GM21447 (cell line): ENCODE measurements at regions not wholly inside any gene's neighbourhood (a gene's known extent, or its start where the extent isn't known, plus 50 kb on each side); places are given as distances from the start of the nearest gene placed in this dataset.
"Not testable (repeated sequence)": the region's sequence is repeated elsewhere in the genome, so short reads cannot be mapped to it uniquely, and the experiment has no call there.

ENCODE experiments used
- ATAC-seq: cut with Tn5 transposase; IDR thresholded peaks from one replicate; pipeline ENCODE4 v1.9.1; 2021; ENCODE audit not compliant: unreplicated experiment

DNA sequence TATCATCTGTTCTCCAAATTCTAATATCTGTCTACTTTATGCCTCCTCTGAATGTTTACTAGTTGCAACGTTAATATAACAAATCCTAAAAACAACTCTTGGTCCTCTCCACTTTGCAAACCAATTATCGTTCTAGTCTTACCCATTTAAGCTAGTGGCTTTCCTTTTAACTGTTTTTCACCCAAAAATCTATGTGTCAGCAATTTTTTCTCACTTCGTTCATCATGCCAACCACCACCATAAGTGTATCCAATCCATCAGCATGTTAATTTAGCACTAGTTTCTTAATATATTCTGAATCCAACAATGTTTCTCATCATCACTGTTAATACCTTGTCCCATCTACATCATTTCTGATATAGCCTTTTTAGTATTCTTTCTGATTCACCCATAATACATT lies 90.0 kb upstream of the RORB start:
- ATAC-seq = no peak

DNA sequence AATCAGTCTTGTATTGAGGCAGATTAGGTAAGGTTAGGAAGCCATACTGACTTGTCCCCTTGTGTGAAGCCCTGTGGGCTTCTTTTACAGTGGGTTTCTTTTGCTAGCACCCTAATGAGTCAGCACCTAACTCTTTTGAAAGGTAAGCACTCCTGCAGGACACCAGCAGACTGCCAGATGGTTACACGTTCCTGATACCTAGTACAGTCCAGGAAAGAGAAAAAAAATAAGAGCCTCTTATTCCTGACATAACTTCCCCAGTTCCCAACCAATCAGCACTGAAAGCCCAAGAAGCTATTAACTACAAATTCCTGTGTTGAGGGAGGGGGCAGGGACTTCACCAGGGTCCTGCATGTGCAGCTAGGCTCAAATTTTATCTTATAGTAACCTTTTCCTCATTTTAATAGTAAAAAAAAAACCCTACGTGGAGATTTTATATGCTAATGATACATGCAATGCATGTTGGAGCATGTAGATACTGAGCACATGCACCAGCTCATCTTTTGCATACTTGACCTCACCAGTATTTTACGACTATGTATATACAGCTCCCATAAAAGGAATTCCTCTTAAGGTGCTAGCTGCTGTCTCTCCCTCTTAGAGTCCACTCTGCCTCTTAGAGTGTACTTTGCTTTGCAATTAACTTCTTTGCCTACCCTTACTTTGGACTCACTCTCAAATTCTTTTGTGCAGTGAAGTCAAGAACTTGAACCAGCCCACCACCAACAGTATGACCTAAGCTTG lies 84.7 kb upstream of the RORB start:
- ATAC-seq = no peak

- ATAC-seq = no peak
Observed at GRCh38 chr9:74413876-74414275, 83.3 kb upstream of the RORB start.

DNA sequence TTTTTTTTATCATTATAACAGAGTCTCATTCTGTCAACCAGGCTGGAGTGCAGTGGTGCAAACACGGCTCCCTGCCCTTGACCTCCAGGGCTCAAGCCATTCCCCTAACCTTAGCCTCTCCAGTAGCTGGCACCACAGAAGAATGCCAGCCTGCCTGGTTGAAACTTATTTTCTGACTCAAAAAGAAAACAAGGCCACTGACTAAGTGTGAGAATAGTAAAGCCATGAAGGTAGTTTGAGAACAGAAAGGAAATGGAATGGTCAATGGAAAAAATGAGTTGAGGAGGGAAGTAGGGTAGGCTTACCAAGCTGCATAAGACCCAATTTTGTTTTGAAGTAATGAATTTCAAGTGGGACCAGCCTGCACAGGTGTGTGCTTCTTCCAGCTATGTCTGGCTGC lies 82.8 kb upstream of the RORB start:
- ATAC-seq = no peak

GRCh38 chr9:74415995-74416394 lies 81.1 kb upstream of the RORB start:
- ATAC-seq = no peak

- not testable (repeated sequence) for ATAC-seq
Observed at GRCh38 chr9:74424488-74424887, 72.6 kb upstream of the RORB start.

DNA sequence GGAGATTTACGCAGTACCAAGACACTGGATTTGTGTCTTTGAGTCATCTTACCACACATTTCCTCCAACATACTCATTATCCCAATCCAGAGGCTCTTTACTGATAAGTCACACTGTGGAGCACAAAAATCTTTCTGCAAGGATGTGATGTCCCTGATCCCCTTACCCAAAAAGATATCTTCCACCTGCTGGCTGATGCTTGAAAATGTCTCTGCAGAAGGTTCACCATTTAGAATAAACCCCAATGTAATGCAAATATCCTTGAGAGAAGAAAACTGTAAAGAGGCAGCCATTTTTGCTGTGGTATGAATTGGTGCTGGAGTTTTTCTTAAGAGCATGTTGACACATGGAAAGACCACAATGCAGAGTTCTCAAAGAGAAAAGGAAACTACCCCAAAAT lies 65.7 kb upstream of the RORB start:
- ATAC-seq = no peak

- no peak for ATAC-seq
Observed at GRCh38 chr9:74443036-74443750, 53.9 kb upstream of the RORB start.

GRCh38 chr9:74444369-74444768 lies 52.8 kb upstream of the RORB start:
- ATAC-seq = no peak
